Neuronal stem cell (in vitro differentiated cells): ENCODE measurements at regions not wholly inside any gene's neighbourhood (a gene's known extent, or its start where the extent isn't known, plus 50 kb on each side); places are given as distances from the start of the nearest gene placed in this dataset.
"Not testable (repeated sequence)": the region's sequence is repeated elsewhere in the genome, so short reads cannot be mapped to it uniquely, and the experiment has no call there.

Experiments used
- DNase-seq: peaks from one replicate; pipeline ENCODE4 v3.0.0-alpha.2; 2013; ENCODE audit warnings: low spot score
- H2AFZ ChIP-seq: one replicate; pipeline ENCODE4 v1.6.1; 2013; ENCODE audit warnings: mild to moderate bottlenecking, low read length, inconsistent platforms
- H2AK5ac ChIP-seq: 2 replicates; pipeline ENCODE4 v1.6.1; 2013; ENCODE audit warnings: low read depth, mild to moderate bottlenecking, inconsistent platforms, low read length, moderate library complexity, mixed read lengths
- H2BK120ac ChIP-seq: 2 replicates; pipeline ENCODE4 v1.6.1; 2013; ENCODE audit warnings: low read depth, mild to moderate bottlenecking, inconsistent platforms, low read length, moderate library complexity, mixed read lengths
- H2BK12ac ChIP-seq: one replicate; pipeline ENCODE4 v1.6.1; 2013; ENCODE audit warnings: low read length, inconsistent platforms
- H2BK15ac ChIP-seq: 2 replicates; pipeline ENCODE4 v1.6.1; 2013; ENCODE audit warnings: mild to moderate bottlenecking, low read length, inconsistent platforms, mixed read lengths
- H2BK5ac ChIP-seq: one replicate; pipeline ENCODE4 v1.6.1; 2013; ENCODE audit warnings: inconsistent platforms, mild to moderate bottlenecking, low read length, moderate library complexity
- H3K14ac ChIP-seq: one replicate; pipeline ENCODE4 v1.6.1; 2013; ENCODE audit warnings: low read length, inconsistent platforms
- H3K18ac ChIP-seq: 2 replicates; pipeline ENCODE4 v1.6.1; 2013; ENCODE audit warnings: low read length, inconsistent platforms
- H3K23ac ChIP-seq: 2 replicates; pipeline ENCODE4 v1.6.1; 2013; ENCODE audit warnings: low read depth, mild to moderate bottlenecking, mixed read lengths, low read length, inconsistent platforms; ENCODE audit not compliant: poor library complexity
- H3K27ac ChIP-seq: replicated peaks from 3 replicates; pipeline ENCODE4 v1.5.1; 2013; ENCODE audit warnings: low read length, inconsistent platforms
- H3K27me3 ChIP-seq, 3 experiments: 2 replicates each; pipeline ENCODE4 v1.6.1; 2013; ENCODE audit warnings: low read length in 3 of 3, mild to moderate bottlenecking in 2 of 3, inconsistent platforms in 1 of 3, low read depth in 1 of 3, mixed read lengths in 1 of 3, moderate library complexity in 1 of 3; ENCODE audit not compliant: control insufficient read depth in 3 of 3, insufficient read depth in 3 of 3
- H3K36me3 ChIP-seq, 2 donors: replicated peaks in 1 of 2; 2 replicates each; pipeline ENCODE4 v1.6.1; 2013; ENCODE audit warnings: low read length in 2 of 2; ENCODE audit not compliant: control insufficient read depth in 2 of 2, insufficient read depth in 2 of 2
- H3K4ac ChIP-seq: 2 replicates; pipeline ENCODE4 v1.6.1; 2013; ENCODE audit warnings: inconsistent platforms, mild to moderate bottlenecking, low read length, moderate library complexity
- H3K4me1 ChIP-seq, 2 donors: 1 replicate in 1 of 2; 2 replicates in 1 of 2; pipeline ENCODE4 v1.6.1; 2013; ENCODE audit warnings: low read length in 2 of 2, low read depth in 1 of 2; ENCODE audit not compliant: control insufficient read depth in 2 of 2, insufficient read depth in 1 of 2
- H3K4me2 ChIP-seq: one replicate; pipeline ENCODE4 v1.6.1; 2013; ENCODE audit warnings: mild to moderate bottlenecking, low read length, inconsistent platforms; ENCODE audit not compliant: insufficient read depth, poor library complexity, severe bottlenecking
- H3K4me3 ChIP-seq, 2 donors: 2 replicates each; pipeline ENCODE4 v1.5.1; 2013; ENCODE audit warnings: low read length in 2 of 2, mild to moderate bottlenecking in 2 of 2, inconsistent platforms in 1 of 2, moderate library complexity in 1 of 2
- H3K79me1 ChIP-seq: one replicate; pipeline ENCODE4 v1.6.1; 2013; ENCODE audit warnings: low read depth, mild to moderate bottlenecking, inconsistent platforms, low read length, moderate library complexity
- H3K9ac ChIP-seq: one replicate; pipeline ENCODE4 v1.6.1; 2013; ENCODE audit warnings: mild to moderate bottlenecking, low read depth, low read length, inconsistent platforms; ENCODE audit not compliant: poor library complexity
- H3K9me3 ChIP-seq, 2 donors: replicated peaks in 1 of 2; 2 replicates each; pipeline versions ENCODE3 to v1.6.1; 2013; ENCODE audit warnings: low read length in 2 of 2, mild to moderate bottlenecking in 2 of 2, inconsistent platforms in 1 of 2, low read depth in 1 of 2, mixed read lengths in 1 of 2, moderate library complexity in 1 of 2; ENCODE audit not compliant: control insufficient read depth in 2 of 2, insufficient read depth in 1 of 2
- H4K8ac ChIP-seq: one replicate; pipeline ENCODE4 v1.6.1; 2013; ENCODE audit warnings: low read depth, mild to moderate bottlenecking, inconsistent platforms, low read length, moderate library complexity
- H4K91ac ChIP-seq: one replicate; pipeline ENCODE4 v1.6.1; 2013; ENCODE audit warnings: low read length, low read depth, mild to moderate bottlenecking, inconsistent platforms; ENCODE audit not compliant: poor library complexity
- WGBS, 2 donors: extraction: QIAGEN DNeasy Blood & Tissue Kit; methylation state at CpG; one replicate each; pipeline ENCODE4 v1.1.7; 2013; ENCODE audit warnings: missing lambda C conversion rate in 2 of 2, mixed read lengths in 1 of 2; ENCODE audit not compliant: insufficient read length in 2 of 2, insufficient replicate concordance in 1 of 2; ENCODE audit errors: extremely low coverage in 2 of 2; 5-methylcytosine and 5-hydroxymethylcytosine counted together

- no peak overlapping the region for H3K4me2 ChIP-seq
- H3K14ac ChIP-seq, result no peak overlapping the region
- H3K9me3 ChIP-seq, result no peaks in the 10 kb centered on the region
- H4K8ac ChIP-seq, result no peak overlapping the region
- peak overlapping the region; percentile 15 for H3K18ac ChIP-seq
- no peaks in the 10 kb centered on the region for H3K36me3 ChIP-seq
- no peak overlapping the region for H3K23ac ChIP-seq
- H2BK15ac ChIP-seq, result no peak overlapping the region
- H2AK5ac ChIP-seq, result no peak overlapping the region
- no peak for DNase-seq
- no peak overlapping the region for H3K27ac ChIP-seq
- peaks cover 13 to 24% of the 10 kb centered on the region in 2 donors for H3K4me1 ChIP-seq
- H3K4ac ChIP-seq, result no peak overlapping the region
- no peak overlapping the region for H2BK120ac ChIP-seq
- H2BK5ac ChIP-seq, result no peak overlapping the region
- no peak overlapping the region for H2AFZ ChIP-seq
- WGBS, 2 donors, result no CpG with 5 or more reads among the region's 14 CpGs
- H3K79me1 ChIP-seq, result no peaks in the 10 kb centered on the region
- H2BK12ac ChIP-seq, result no peak overlapping the region
- no peak overlapping the region for H4K91ac ChIP-seq
- no peak overlapping the region for H3K4me3 ChIP-seq
- H3K9ac ChIP-seq, result no peak overlapping the region
- peaks cover 0 to 7% (median 0%) of the 10 kb centered on the region in 3 experiments for H3K27me3 ChIP-seq
Measured at GRCh38 chr12:131213896-131214442, 260.3 kb downstream of the ADGRD1 start.

DNA sequence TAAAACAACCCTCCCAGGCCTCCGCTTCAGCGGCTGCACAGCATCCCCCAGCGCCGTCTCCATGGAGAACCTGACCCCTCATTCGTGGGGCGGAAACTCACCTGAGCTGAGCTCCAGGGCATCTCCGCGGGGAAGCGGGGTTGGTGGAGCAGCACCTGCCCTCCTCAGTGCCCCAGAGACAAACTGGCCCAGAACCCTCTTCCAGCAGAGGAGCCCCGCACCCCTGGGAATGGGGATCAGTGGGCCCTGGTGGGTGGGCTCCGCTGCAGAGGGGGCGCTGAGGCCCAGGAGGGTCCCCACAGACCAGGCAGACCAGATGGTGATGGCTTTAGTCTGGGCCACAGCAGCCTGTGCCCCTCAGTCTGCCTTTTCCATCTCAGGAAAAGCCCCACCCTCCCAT is 261.2 kb downstream of the ADGRD1 start:
- H2AK5ac ChIP-seq, H3K4ac ChIP-seq, H3K18ac ChIP-seq, H3K79me1 ChIP-seq, H2BK12ac ChIP-seq, H3K9me3 ChIP-seq, H2BK5ac ChIP-seq, H3K14ac ChIP-seq, H2BK15ac ChIP-seq, DNase-seq, H3K4me3 ChIP-seq, H3K9ac ChIP-seq, H4K8ac ChIP-seq, H3K23ac ChIP-seq, H3K36me3 ChIP-seq, H3K4me2 ChIP-seq, H4K91ac ChIP-seq, H2BK120ac ChIP-seq, H3K27ac ChIP-seq, H3K27me3 ChIP-seq, H2AFZ ChIP-seq: not testable (repeated sequence)
- WGBS, 2 donors, result no CpG with 5 or more reads among the region's 12 CpGs
- peaks cover 15 to 27% of the 10 kb centered on the region in 2 donors for H3K4me1 ChIP-seq

- not testable (repeated sequence) for H3K79me1 ChIP-seq, H4K91ac ChIP-seq, H3K4ac ChIP-seq, H3K14ac ChIP-seq, H3K36me3 ChIP-seq, H2BK12ac ChIP-seq, H4K8ac ChIP-seq, H3K27me3 ChIP-seq, H3K9me3 ChIP-seq, H2BK120ac ChIP-seq, H3K9ac ChIP-seq, H2BK5ac ChIP-seq, H2AK5ac ChIP-seq, DNase-seq, H3K4me3 ChIP-seq, H3K18ac ChIP-seq, H3K27ac ChIP-seq, H3K23ac ChIP-seq, H2BK15ac ChIP-seq, H3K4me2 ChIP-seq
- no CpG with 5 or more reads among the region's 14 CpGs for WGBS, 2 donors
- peak overlapping the region; percentile 71 for H2AFZ ChIP-seq
- H3K4me1 ChIP-seq, result peaks cover 18 to 28% of the 10 kb centered on the region in 2 donors
Measured at GRCh38 chr12:131216587-131216986, 262.9 kb downstream of the ADGRD1 start.

- Histone ChIP-seq H4K8ac (no peak overlapping the region), H3K9ac (no peak overlapping the region), H3K27me3 (peaks cover 0 to 3% (median 0%) of the 10 kb centered on the region in 3 experiments), H3K4me1 (peaks cover 23 to 33% of the 10 kb centered on the region in 2 donors), H3K23ac (no peak overlapping the region), H3K14ac (no peak overlapping the region), H3K4me3 (no peak overlapping the region), H2BK15ac (no peak overlapping the region), H2AFZ (peak overlapping the region; percentile 71), H3K79me1 (no peaks in the 10 kb centered on the region), H3K27ac (no peak overlapping the region), H2BK5ac (no peak overlapping the region), H3K18ac (peak overlapping the region; percentile 46), H3K36me3 (no peaks in the 10 kb centered on the region), H3K4me2 (no peak overlapping the region), H3K4ac (no peak overlapping the region), H4K91ac (no peak overlapping the region), H2AK5ac (no peak overlapping the region), H2BK12ac (no peak overlapping the region), H2BK120ac (no peak overlapping the region), H3K9me3 (no peaks in the 10 kb centered on the region)
- no CpG with 5 or more reads among the region's 22 CpGs for WGBS, 2 donors
- no peak for DNase-seq
Measured at GRCh38 chr12:131217024-131217586, 263.4 kb downstream of the ADGRD1 start.
